NCI-H510A treated with DMSO at 0.1 percent for 48 hours (cell line): ENCODE measurements at regions not wholly inside any gene's neighbourhood (a gene's known extent, or its start where the extent isn't known, plus 50 kb on each side); places are given as distances from the start of the nearest gene placed in this dataset.
"Not testable (repeated sequence)": the region's sequence is repeated elsewhere in the genome, so short reads cannot be mapped to it uniquely, and the experiment has no call there.

Experiments
- DNase-seq: peaks from one replicate; lab custom pipeline; 2025; lab: John Stamatoyannopoulos, UW

DNA sequence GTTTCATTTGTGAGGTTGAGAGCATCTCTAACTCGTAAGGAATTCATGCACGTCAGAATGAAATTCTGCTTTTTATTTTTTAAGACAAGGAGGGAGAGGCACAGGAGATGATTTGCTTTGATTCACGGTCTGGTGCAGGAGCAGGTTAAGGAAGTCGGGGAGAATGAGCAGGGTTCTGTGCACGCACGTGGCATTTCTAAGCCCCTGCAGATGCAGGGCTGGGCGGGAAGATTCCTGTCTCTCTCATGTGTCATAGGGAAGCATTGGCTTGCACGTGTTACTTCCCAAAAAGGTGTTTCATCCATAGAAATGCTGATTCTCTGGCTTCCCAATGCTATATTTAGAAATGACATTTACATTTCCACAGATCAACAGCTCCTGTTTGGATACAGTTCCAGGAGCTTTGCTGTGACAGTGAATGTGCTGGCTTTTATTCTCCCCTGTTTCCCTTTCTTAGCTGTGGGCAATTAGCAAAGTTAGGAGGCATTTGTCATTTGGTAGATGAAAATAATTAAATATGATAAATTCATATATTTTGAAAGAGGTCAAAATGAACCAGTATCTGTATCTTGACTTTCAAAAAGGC is 119.7 kb upstream of the ZFP64 start:
- DNase-seq, result no peak

DNA sequence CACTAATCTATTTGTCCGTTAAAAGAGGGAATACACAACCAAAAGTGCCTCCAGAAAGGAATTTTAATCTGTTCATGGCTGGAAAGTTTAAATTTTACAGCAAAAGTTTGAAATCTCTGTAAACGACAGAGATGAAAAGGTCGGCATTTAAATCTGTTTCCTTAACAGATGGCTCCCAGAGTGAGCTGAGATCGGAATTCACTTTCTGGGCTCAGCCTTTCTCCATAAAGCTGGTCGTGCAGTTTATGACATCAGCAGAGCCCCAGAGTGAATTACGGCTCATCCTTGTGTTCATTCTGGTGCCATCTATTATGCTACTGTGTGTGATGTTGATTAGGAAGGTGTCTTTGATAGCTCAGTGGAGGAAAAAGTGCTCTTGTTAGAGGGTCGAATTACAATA is 117.6 kb upstream of the ZFP64 start:
- DNase-seq, result peak; percentile 6

- DNase-seq, result no peak
Measured at GRCh38 chr20:52306477-52306876, 114.9 kb upstream of the ZFP64 start.

- no peak for DNase-seq
Measured at GRCh38 chr20:52305858-52306257, 114.3 kb upstream of the ZFP64 start.

- no peak for DNase-seq
Measured at GRCh38 chr20:52305024-52305645, 113.6 kb upstream of the ZFP64 start.

DNA sequence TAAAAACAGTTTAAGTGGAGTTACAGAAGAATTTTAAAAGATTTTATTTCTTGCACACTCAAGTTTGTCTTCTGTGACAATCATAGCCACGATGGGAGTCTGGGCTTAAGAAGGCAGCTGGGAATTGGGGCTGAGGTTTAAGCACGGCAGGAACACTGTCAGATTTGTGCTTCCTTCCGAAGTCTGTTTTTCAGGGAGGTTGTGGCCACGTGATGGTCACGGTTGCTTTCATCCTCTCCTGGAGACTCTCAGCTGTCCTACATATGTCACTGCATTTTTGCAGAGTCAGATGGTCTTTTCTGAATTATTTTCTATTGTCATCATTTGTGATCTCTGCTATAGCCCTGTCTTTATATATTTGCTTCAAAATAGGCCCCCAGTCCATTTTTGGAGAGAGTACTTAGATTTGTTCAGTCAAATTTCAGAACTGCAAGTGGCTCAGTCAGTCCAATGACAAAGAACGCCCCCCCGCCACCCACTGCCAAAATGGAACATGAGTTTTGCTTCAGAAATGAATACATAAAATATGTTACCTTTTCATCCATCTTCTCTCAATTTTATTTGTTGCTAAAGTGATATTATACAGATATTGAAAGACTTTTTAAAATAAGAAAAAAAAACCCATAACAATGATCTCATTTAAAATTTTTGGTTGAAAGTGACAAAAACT is 111.8 kb upstream of the ZFP64 start:
- DNase-seq, result peak; percentile 4

DNA sequence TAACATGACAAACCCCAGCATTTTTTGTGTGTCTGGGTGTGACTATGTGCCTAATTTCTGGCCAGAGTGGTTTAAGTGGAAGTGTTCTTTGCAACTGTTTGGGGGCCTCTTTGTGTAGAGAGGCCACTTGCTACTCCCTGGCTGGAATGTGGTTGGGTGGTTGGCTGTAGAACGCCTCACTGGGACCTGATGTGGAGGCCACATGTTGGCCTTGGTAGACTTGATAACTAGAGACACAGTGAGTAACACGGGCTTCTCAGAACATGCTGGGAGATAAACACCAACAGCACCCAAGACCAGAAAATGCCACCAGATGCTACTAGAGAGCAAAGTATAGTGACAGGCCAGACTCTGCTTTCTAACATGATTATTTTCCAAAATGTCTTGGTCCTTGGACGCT is 111.2 kb upstream of the ZFP64 start:
- DNase-seq, result no peak

DNA sequence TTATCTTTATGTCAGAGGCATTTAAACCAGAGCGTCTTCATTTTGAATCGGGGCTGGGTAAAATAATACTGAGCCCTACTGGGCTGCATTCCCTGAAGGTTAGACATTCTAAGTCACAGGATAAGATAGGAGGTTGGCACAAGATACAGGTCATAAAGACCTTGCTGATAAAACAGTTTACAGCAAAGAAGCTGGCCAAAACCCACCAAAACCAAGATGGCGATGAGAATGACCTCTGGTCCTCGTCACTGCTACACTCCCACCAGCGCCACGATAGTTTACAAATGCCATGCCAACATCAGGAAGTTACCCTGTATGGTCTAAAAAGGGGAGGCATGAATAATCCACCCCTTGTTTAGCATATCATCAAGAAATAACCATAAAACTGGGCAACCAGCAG is 110.5 kb upstream of the ZFP64 start:
- DNase-seq, result not testable (repeated sequence)

DNA sequence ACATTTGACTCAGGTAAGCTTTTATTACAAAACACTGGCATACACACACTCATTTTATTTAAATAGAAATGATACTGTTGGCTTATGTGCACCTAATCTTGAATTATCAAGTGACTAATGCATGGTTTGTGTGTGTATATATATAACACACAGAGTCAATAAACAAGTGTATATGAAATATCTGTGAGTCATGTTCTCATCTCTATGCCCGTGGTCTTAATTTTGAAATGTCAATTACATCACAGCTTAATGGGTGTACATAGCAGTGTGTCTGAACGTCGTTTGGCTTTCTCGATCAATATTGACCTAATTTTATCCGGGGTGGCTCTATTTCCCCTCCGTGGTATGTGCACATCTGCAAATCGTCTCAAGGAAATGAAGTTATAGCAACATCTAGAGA is 104.0 kb upstream of the ZFP64 start:
- no peak for DNase-seq

GRCh38 chr20:52294106-52294628 is 102.6 kb upstream of the ZFP64 start:
- no peak for DNase-seq

DNA sequence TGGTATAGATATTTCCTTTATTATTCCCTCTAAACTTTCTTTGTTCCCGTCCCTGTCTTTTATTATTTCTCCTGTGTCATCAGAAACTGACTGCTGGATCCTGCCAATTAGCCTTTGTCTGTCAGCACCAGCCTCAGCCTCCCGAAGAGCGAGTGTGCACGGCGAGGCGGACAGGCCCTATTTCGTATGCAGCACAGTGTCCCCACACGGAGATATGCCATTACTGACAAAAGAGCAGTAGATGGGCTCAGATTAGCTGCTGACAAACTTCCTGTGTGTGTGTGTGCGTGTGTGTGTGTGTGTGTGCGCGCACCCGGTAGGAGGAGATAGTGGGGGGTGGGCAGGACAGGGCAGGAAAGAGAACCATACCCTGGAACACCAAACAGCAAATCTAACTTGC is 99.5 kb upstream of the ZFP64 start:
- DNase-seq, result no peak

DNA sequence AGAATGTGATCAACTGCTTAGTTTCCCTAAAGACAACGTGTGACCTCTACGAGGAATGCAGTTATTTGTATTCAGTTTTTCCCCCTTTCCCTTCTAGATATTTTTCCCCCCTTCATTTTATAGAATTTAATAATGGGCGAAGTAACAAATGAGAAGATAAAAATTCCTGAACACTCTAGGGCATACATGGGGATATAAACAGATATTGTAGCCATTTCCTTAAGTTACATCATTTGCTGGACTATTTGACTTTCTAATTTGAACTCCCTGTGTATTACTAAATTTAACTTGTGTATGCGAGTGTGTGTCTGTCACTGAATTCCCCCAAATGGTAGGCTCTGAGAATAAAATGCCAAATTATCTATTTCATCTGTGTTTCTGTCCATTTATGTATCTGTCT is 99.0 kb upstream of the ZFP64 start:
- no peak for DNase-seq

GRCh38 chr20:52289956-52290565 is 98.5 kb upstream of the ZFP64 start:
- DNase-seq, result no peak

DNA sequence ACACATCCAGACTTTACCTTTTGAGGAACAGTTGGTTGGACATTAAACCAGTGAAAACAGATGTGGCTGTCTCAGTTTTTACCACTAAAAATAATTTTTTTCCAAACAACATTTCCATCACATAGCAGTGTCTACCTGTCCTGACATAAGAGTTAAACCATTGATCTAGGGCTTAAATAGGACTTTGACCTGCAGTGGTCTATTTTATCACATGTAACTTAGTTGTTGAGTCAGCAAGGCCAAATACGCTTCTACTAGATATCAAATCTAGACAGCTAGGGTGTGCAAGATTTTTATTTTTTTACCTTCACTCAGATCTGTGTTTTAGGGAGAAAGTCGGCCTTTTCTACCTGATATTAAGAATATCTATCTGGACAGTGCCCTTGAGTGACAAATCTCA is 88.8 kb upstream of the ZFP64 start:
- no peak for DNase-seq

DNA sequence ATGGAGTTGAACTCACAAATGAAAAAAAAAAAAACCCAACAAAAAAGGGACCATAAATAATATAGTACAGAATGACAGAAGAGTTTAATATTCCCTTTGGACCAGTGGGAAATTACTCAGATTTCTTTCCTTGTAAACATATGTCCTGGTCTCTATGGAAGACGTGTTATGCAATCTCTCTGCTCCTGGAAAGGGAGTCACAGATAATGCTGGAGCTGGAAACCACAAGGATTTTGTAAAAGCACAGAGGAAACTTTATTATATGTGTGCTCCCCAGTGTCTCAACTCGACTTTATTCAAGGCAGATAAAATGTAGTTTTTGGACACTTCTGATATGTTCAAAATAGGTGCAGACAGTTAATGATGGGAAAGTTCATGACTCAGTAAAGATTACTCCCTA is 88.1 kb upstream of the ZFP64 start:
- DNase-seq, result no peak

- no peak for DNase-seq
Measured at GRCh38 chr20:52275181-52275691, 83.7 kb upstream of the ZFP64 start.

DNA sequence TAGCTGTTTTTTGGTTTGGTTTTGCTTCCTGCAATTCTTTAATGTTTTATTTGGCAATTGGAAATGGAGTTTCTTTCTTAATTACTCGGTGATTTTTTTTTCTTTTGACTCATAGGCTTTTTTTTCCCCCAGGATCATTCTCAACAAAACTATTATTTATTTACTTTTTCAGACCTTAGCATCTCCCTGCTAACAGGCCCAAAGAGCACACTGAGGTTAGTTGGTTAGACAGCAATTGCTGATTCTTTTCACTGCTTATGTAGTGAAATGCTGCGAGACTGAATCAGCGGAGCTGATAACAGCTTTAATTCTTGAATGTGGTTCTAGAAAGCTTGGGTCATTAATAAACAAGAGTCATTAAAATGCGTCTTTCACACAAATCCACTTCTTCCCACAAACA is 79.1 kb upstream of the ZFP64 start:
- DNase-seq, result no peak

DNA sequence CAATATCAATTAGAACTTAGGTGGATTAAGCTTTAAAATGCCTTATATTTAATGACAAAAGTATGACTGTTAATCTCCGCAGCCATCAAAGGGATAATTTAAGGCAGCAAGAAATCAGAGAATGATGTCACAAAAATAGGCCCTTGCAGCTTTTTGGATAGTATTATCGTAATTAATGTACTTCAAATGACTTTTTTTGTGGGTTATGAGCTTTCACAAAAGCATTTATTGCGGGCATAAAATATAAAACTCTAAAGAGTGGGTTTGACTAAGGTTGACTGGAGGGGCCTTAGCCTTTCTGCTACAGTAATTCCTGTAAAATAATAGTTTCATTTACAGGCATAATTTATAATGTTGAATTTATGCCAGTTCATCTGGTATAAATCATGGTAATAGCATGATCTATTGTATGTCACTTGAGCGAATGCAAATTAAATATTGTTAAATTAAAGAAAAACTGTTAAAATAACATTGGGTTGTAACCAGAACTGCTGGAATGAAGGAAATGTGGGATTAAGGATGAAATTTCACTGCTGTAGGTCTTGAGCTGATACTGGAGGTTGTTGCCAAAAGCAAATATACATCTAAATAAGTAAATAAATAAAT is 78.5 kb upstream of the ZFP64 start:
- no peak for DNase-seq

- DNase-seq, result no peak
Measured at GRCh38 chr20:52269321-52269720, 77.7 kb upstream of the ZFP64 start.

DNA sequence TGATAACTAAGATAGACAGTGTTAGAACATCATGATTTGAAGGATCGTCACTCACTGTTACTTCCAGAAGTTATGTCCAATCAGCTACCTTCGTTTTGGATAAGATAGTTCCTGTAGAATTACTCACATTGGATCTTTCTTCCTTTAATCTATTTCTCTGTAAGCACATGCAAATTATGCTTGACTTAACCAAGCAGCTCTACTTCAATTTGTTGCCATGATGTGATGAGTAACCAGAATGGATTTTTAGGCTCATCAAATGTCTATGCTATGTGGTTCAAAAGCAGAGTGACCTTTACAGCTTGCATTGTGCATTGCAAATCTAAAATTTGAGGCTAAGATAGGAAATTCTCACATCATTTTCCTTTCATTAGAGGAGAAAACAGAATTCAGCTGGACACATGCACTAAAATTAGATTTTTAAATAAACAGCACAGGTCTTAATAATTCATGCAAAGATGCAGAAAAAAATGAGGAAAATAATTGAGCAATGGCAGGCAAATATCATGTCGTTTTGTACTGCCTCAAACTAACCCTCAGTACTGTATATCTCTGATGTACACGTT is 76.7 kb upstream of the ZFP64 start:
- no peak for DNase-seq

- DNase-seq, result no peak
Measured at GRCh38 chr20:52267418-52267817, 75.8 kb upstream of the ZFP64 start.

GRCh38 chr20:52263757-52264156 is 72.2 kb upstream of the ZFP64 start:
- no peak for DNase-seq
